SK-N-SH (cell line): ENCODE measurements at regions not wholly inside any gene's neighbourhood (a gene's known extent, or its start where the extent isn't known, plus 50 kb on each side); places are given as distances from the start of the nearest gene placed in this dataset.
A peak's percentile ranks its signal among the peaks of the same experiment; 100 is the strongest.

Source experiments
- CTCF ChIA-PET: fragments of 300-600, 350-600 bp; formaldehyde crosslinking; extraction: SDS; loops from one replicate; lab custom pipeline; 2021; lab: Yijun Ruan, JAX
- POLR2A ChIA-PET: fragments of 350-600 bp; sonication (Branson Sonifier 250); formaldehyde crosslinking; extraction: SDS; loops from one replicate; lab custom pipeline; 2020; ENCODE audit warnings: antibody characterized with exemption, inconsistent platforms; lab: Yijun Ruan, JAX
- DNase-seq: peaks from one replicate; pipeline ENCODE4 v3.0.0; 2012
- H2AFZ ChIP-seq: fragments of 200-600 bp; sonication (generic); 2 replicates; pipeline ENCODE4 v1.8.1; 2016; ENCODE audit warnings: antibody characterized with exemption, mild to moderate bottlenecking, low read depth
- H3F3A ChIP-seq: fragments of 200-600 bp; sonication (generic); replicated peaks from 2 replicates; pipeline ENCODE3; 2016; ENCODE audit warnings: antibody characterized with exemption, mild to moderate bottlenecking; ENCODE audit not compliant: insufficient read depth
- H3K27ac ChIP-seq, 2 experiments: fragments of 200-500 bp in 1 of 2; fragments of 200-600 bp in 1 of 2; sonication (Bioruptor generic) in 1 of 2; sonication (generic), shearing (Covaris generic) in 1 of 2; 2 replicates each; pipeline versions ENCODE4 v1.5.1 to v1.6.1; 2014 to 2016; ENCODE audit warnings: low read depth in 2 of 2, inconsistent platforms in 1 of 2, low read length in 1 of 2, mild to moderate bottlenecking in 1 of 2, mixed read lengths in 1 of 2
- H3K27me3 ChIP-seq: fragments of 200-600 bp; sonication (generic), shearing (Covaris generic); 2 replicates; pipeline ENCODE4 v1.6.1; 2016; ENCODE audit warnings: mixed run types; ENCODE audit not compliant: insufficient read depth
- H3K36me3 ChIP-seq, 2 experiments: fragments of 200-500 bp in 1 of 2; fragments of 200-600 bp in 1 of 2; sonication (Bioruptor generic) in 1 of 2; sonication (generic) in 1 of 2; replicated peaks in 1 of 2; 2 replicates each; pipeline versions ENCODE3 to v1.5.1; 2014 to 2016; ENCODE audit warnings: low read length in 1 of 2, mild to moderate bottlenecking in 1 of 2; ENCODE audit not compliant: insufficient read depth in 2 of 2, control insufficient read depth in 1 of 2
- H3K4me1 ChIP-seq, 2 experiments: fragments of 200-500 bp in 1 of 2; fragments of 200-600 bp in 1 of 2; sonication (Bioruptor generic) in 1 of 2; sonication (generic), shearing (Covaris generic) in 1 of 2; 2 replicates each; pipeline versions ENCODE4 v1.5.1 to v1.6.1; 2014 to 2016; ENCODE audit warnings: low read depth in 1 of 2, low read length in 1 of 2, mixed run types in 1 of 2; ENCODE audit not compliant: insufficient read depth in 2 of 2, control insufficient read depth in 1 of 2
- H3K4me2 ChIP-seq: fragments of 200-600 bp; sonication (generic), shearing (Covaris generic); 2 replicates; pipeline ENCODE4 v1.6.1; 2017; ENCODE audit warnings: mixed run types
- H3K4me3 ChIP-seq, 2 experiments: fragments of 200-500 bp in 1 of 2; fragments of 200-600 bp in 1 of 2; sonication (Bioruptor generic) in 1 of 2; sonication (generic), shearing (Covaris generic) in 1 of 2; 2 replicates each; pipeline versions ENCODE4 v1.5.1 to v1.8.1; 2014 to 2016; ENCODE audit warnings: low read depth in 2 of 2, inconsistent platforms in 1 of 2, low read length in 1 of 2, mild to moderate bottlenecking in 1 of 2, mixed read lengths in 1 of 2, moderate library complexity in 1 of 2
- H3K79me2 ChIP-seq: fragments of 200-600 bp; sonication (generic); 2 replicates; pipeline ENCODE4 v1.8.1; 2017; ENCODE audit warnings: mild to moderate bottlenecking; ENCODE audit not compliant: insufficient read depth
- H3K9ac ChIP-seq: fragments of 200-600 bp; sonication (generic); 2 replicates; pipeline ENCODE4 v1.6.1; 2017; ENCODE audit warnings: mixed run types
- H3K9me2 ChIP-seq: fragments of 200-600 bp; sonication (generic); 2 replicates; pipeline ENCODE4 v1.6.1; 2017; ENCODE audit warnings: mixed run types
- H3K9me3 ChIP-seq: fragments of 200-600 bp; sonication (generic); 2 replicates; pipeline ENCODE4 v1.6.1; 2017; ENCODE audit warnings: mixed run types, mild to moderate bottlenecking, moderate library complexity
- H4K20me1 ChIP-seq: fragments of 200-600 bp; sonication (generic); 2 replicates; pipeline ENCODE4 v1.6.1; 2017; ENCODE audit warnings: mild to moderate bottlenecking, mixed run types; ENCODE audit not compliant: insufficient read depth
- EP300 ChIP-seq, 2 experiments: IDR thresholded peaks; 2 replicates each; pipeline versions ENCODE4 v1.4.0 to v1.6.1; 2012; ENCODE audit warnings: borderline replicate concordance in 1 of 2, low read depth in 1 of 2, low read length in 1 of 2
- FOSL2 ChIP-seq: IDR thresholded peaks from 2 replicates; pipeline ENCODE4 v1.4.0; 2012; ENCODE audit warnings: low read depth, mild to moderate bottlenecking, moderate library complexity, borderline replicate concordance
- FOXJ3 ChIP-seq: sonication (generic); formaldehyde crosslinking; IDR thresholded peaks from 2 replicates; pipeline ENCODE4 v1.5.1; 2020; ENCODE audit warnings: mild to moderate bottlenecking, missing genetic modification reagents
- FOXM1 ChIP-seq: IDR thresholded peaks from 2 replicates; pipeline ENCODE4 v1.4.0; 2012; ENCODE audit warnings: low read depth, mild to moderate bottlenecking
- GABPA ChIP-seq: IDR thresholded peaks from 2 replicates; pipeline ENCODE4 v1.4.0; 2012; ENCODE audit warnings: low read depth, mild to moderate bottlenecking
- JUND ChIP-seq: IDR thresholded peaks from 2 replicates; pipeline ENCODE4 v1.4.0; 2012
- MEF2A ChIP-seq: IDR thresholded peaks from 2 replicates; pipeline ENCODE4 v1.4.0; 2012; ENCODE audit warnings: low read depth, borderline replicate concordance
- MXI1 ChIP-seq: IDR thresholded peaks from 2 replicates; pipeline ENCODE4 v1.6.1; 2012; ENCODE audit warnings: mild to moderate bottlenecking, low read depth, low read length, improper control_type of control experiment
- POLR2AphosphoS5 ChIP-seq: IDR thresholded peaks from 2 replicates; pipeline ENCODE4 v1.6.1; 2012; ENCODE audit warnings: low read depth, low read length
- RAD21 ChIP-seq: IDR thresholded peaks from 2 replicates; pipeline ENCODE4 v1.6.1; 2012; ENCODE audit warnings: mild to moderate bottlenecking, low read length
- RCOR1 ChIP-seq: fragments of 150-350 bp; IDR thresholded peaks from 2 replicates; pipeline ENCODE4 v1.6.1; 2017; ENCODE audit warnings: antibody characterized with exemption, low read length
- RXRA ChIP-seq: IDR thresholded peaks from 2 replicates; pipeline ENCODE4 v1.4.0; 2012; ENCODE audit warnings: low read depth, mild to moderate bottlenecking, borderline replicate concordance
- SIN3A ChIP-seq: IDR thresholded peaks from 2 replicates; pipeline ENCODE4 v1.6.1; 2012; ENCODE audit warnings: low read depth, mild to moderate bottlenecking, low read length, moderate library complexity, borderline replicate concordance
- TAF1 ChIP-seq: IDR thresholded peaks from 2 replicates; pipeline ENCODE4 v1.6.1; 2012; ENCODE audit warnings: low read depth, mild to moderate bottlenecking, low read length, moderate library complexity, borderline replicate concordance
- TCF12 ChIP-seq: IDR thresholded peaks from 2 replicates; pipeline ENCODE4 v1.4.0; 2012
- ZBTB33 ChIP-seq: IDR thresholded peaks from 2 replicates; pipeline ENCODE4 v1.4.0; 2012; ENCODE audit warnings: low read depth, borderline replicate concordance
- WGBS: methylation state at CpG from one replicate; pipeline ENCODE4 v1.1.6; 2017; ENCODE audit warnings: low lambda C conversion rate; 5-methylcytosine and 5-hydroxymethylcytosine counted together

GRCh38 chr2:120927265-120927628 lies 191.6 kb downstream of the GLI2 start (continued):
- TF ChIP-seq SIN3A = no peak
- TF ChIP-seq EP300 (IDR thresholded peaks at IDR 0.05; ENCODE audit: borderline replicate concordance in 1 of 2, low read depth in 1 of 2, low read length in 1 of 2) = no peak
- TF ChIP-seq, all 33 proteins: peak for 0

- Histone ChIP-seq H4K20me1 (no peaks in the 10 kb centered on the region), H3K27me3 (no peaks in the 10 kb centered on the region), H3K79me2 (peaks cover 34% of the 10 kb centered on the region; the same call in 1 of the 2 replicates), H3K4me2 (0 out of 2 replicates have a peak overlapping the region, but pooled peaks have one; percentile 11)
- no peak for DNase-seq
- TF ChIP-seq FOSL2 (peak; percentile 7; the same call in 1 of the 2 replicates), RCOR1 (no peak)
- TF ChIP-seq, all 33 proteins: peak for 1
- Histone ChIP-seq H3F3A (peaks cover 18% of the 10 kb centered on the region), H3K4me3 (no peak overlapping the region), H2AFZ (no peak overlapping the region), H3K9me2 (no peaks in the 10 kb centered on the region), H3K27ac (no peak overlapping the region; a peak in 1 of 4 replicates), H3K9ac (no peak overlapping the region), H3K4me1 (peaks cover 8 to 28% of the 10 kb centered on the region in 2 experiments; a peak in 3 of 4 replicates), H3K36me3 (no peaks in the 10 kb centered on the region), H3K9me3 (no peaks in the 10 kb centered on the region)
- CTCF ChIA-PET = no interaction called here
- POLR2A ChIA-PET = no interaction called here
- WGBS = no CpG with 5 or more reads among the region's 2 CpGs
Measured at GRCh38 chr2:120929829-120930228, 194.2 kb downstream of the GLI2 start.

- no peaks in the 10 kb centered on the region for H3K9me3 ChIP-seq
- no peak overlapping the region for H3K4me3 ChIP-seq
- H3K4me1 ChIP-seq = peaks cover 12 to 31% of the 10 kb centered on the region in 2 experiments; a peak in 3 of 4 replicates
- TF ChIP-seq RXRA = no peak
- TF ChIP-seq, all 33 proteins: peak for 0
- Histone ChIP-seq H3K27ac (peak overlapping the region in 1 of 2 experiments; percentile 20; a peak in 1 of 4 replicates), H3K36me3 (no peaks in the 10 kb centered on the region), H3K9ac (no peak overlapping the region), H3K9me2 (no peaks in the 10 kb centered on the region), H2AFZ (no peak overlapping the region), H3K27me3 (no peaks in the 10 kb centered on the region), H3F3A (peaks cover 22% of the 10 kb centered on the region), H3K4me2 (no peak overlapping the region), H4K20me1 (no peaks in the 10 kb centered on the region), H3K79me2 (peaks cover 34% of the 10 kb centered on the region; the same call in 1 of the 2 replicates)
- DNase-seq = no peak
- 96% methylated on average over 10 of the region's 10 CpGs for WGBS
- POLR2A ChIA-PET = no interaction called here
- CTCF ChIA-PET = interaction anchor here (0.6 kb wide), 1 partner anchor 15 kb away, joined by 3 read pairs; no protein-coding TSS in a partner anchor
Measured at GRCh38 chr2:120930236-120930635, 194.6 kb downstream of the GLI2 start.

- peak overlapping the region in 1 of 2 experiments; percentile 20; a peak in 1 of 4 replicates for H3K27ac ChIP-seq
- no peak for TF ChIP-seq RAD21
- TF ChIP-seq FOXJ3 = no peak
- TF ChIP-seq TAF1 = no peak
- no peak for TF ChIP-seq MXI1
- no peak for TF ChIP-seq MEF2A
- no peak for TF ChIP-seq FOXM1
- TF ChIP-seq GABPA = no peak
- no peak for TF ChIP-seq ZBTB33
- no peak for TF ChIP-seq POLR2AphosphoS5
- TF ChIP-seq TCF12 = no peak
- no peak for TF ChIP-seq RXRA
- TF ChIP-seq JUND = no peak
Measured at GRCh38 chr2:120930864-120931263, 195.2 kb downstream of the GLI2 start.

More at GRCh38 chr2:120930864-120931263, 195.2 kb downstream of the GLI2 start:
- Histone ChIP-seq H3K9me3 (no peaks in the 10 kb centered on the region), H3K27me3 (no peaks in the 10 kb centered on the region), H3K4me3 (no peak overlapping the region), H3F3A (peaks cover 28% of the 10 kb centered on the region), H4K20me1 (no peaks in the 10 kb centered on the region), H3K4me2 (no peak overlapping the region), H3K4me1 (peaks cover 18 to 37% of the 10 kb centered on the region in 2 experiments), H3K36me3 (no peaks in the 10 kb centered on the region), H3K79me2 (peaks cover 35% of the 10 kb centered on the region; the same call in 1 of the 2 replicates), H3K9me2 (no peaks in the 10 kb centered on the region), H3K9ac (no peak overlapping the region), H2AFZ (no peak overlapping the region)
- CTCF ChIA-PET = interaction anchor here (0.6 kb wide), 1 partner anchor 15 kb away, joined by 3 read pairs; no protein-coding TSS in a partner anchor
- DNase-seq = no peak
- 100% methylated on average over 1 of the region's 3 CpGs for WGBS
- POLR2A ChIA-PET = no interaction called here
